HG03439 (cell line): ENCODE measurements at regions not wholly inside any gene's neighbourhood (a gene's known extent, or its start where the extent isn't known, plus 50 kb on each side); places are given as distances from the start of the nearest gene placed in this dataset.

ENCODE experiments used
- ATAC-seq: cut with Tn5 transposase; IDR thresholded peaks from one replicate; pipeline ENCODE4 v1.9.1; 2021; ENCODE audit warnings: mild to moderate bottlenecking, moderate library complexity; ENCODE audit not compliant: unreplicated experiment

- ATAC-seq: no peak
Measured at GRCh38 chr9:88751781-88752180, 216.8 kb downstream of the NXNL2 start.

GRCh38 chr9:88753691-88754367, 218.9 kb downstream of the NXNL2 start:
- no peak for ATAC-seq

GRCh38 chr9:88754452-88754851, 219.5 kb downstream of the NXNL2 start:
- no peak for ATAC-seq

DNA sequence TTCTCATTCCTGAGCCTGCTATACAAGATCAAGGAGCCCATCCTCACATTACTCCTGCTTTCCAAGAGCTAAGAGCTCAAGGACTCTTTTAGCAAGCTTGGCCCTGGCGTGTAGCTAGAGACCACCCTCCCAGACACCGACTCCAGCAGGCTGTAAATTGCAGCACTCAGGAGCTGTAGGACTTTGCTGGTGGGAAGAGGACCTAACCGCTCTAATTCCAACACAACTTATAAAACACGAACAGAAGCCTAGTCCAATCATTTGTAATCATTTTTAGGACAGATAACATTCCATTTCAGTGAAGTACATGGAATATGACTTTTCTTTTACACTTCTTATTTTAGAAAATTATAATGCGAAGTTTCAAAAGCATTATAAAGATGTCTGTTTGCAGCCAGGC, 219.9 kb downstream of the NXNL2 start:
- ATAC-seq: no peak

- ATAC-seq: no peak
Measured at GRCh38 chr9:88757406-88758010, 222.5 kb downstream of the NXNL2 start.

DNA sequence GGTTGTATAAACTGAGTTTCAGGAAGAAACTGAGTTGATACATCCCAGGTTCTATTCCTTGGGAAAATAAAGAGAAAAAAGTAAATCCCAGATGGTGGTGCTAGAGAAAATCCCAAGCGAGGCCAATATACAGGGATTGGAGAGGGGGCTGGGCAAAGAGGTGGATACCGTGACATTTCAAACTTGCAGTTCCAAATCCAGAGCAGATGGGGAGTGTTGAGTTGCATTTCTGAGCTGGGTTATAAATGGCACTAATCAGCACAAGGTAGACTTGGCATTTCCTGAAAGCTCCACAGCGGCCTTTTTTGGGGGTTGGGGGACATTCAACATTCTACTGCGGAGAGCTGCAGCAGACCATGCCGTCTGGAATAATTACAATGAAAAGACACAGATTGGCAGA, 224.4 kb downstream of the NXNL2 start:
- no peak for ATAC-seq

DNA sequence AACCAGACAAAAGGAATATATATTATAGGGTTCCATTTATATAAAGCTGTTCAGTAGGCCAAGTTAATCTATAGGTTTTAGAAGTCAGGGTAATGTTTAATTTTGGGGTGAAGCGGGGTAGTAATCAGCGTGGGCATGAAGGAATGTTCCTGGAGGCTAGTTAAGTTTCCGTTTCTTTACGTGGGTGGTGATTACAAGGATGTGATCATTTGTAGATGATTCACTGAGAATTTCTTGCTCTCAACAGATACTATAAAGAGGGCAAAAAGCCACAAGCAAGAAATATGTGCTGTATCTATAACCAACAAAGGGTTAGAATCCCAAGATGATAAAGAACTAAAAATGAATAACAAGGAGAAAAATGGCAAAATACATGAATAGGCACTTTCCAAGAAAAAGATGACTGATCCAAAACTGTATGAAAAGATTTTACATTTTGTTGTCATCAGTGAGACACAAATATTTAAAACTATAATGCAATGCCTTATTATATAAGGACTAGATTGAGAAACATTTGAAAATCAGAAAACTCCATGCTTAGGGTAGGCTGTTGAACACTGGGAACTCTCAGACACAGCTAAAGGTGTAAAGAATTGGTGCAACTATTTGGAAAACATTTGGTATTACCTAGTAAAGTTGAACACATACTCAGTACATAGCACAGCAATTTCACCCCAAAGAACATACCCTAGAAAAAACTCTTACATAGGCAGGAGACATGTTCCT, 224.3 kb upstream of the S1PR3 start:
- no peak for ATAC-seq

DNA sequence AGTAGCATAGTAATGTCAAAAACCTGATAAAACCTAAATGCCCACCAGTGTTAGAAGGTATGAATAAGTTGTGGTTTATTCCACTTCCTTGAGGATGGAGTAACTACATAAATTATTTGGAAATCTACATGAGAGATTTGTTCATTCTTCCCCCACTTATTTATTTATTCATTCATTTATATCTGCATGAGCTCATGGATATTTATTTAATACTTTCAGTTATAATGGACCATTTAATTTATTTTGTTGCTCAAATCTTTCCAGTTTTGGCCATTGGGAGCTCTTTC, 223.8 kb upstream of the S1PR3 start:
- no peak for ATAC-seq

DNA sequence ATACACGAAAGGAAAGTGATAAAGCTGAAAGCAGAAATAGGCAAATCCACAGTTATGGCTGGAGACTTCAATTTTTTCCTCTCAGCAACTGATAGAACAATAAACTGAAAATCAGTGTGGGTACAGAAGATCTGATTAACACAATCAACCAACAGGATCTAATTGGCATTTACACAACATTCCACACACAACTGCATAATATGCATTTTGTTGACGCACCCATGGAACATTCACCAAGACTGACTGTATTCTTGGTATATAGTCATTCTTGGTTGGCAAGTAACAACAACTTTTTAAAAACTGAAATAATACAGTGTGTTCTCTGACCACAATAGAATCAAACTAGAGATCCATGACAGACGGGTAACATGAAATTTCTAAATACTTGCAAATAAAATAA, 218.7 kb upstream of the S1PR3 start:
- no peak for ATAC-seq

DNA sequence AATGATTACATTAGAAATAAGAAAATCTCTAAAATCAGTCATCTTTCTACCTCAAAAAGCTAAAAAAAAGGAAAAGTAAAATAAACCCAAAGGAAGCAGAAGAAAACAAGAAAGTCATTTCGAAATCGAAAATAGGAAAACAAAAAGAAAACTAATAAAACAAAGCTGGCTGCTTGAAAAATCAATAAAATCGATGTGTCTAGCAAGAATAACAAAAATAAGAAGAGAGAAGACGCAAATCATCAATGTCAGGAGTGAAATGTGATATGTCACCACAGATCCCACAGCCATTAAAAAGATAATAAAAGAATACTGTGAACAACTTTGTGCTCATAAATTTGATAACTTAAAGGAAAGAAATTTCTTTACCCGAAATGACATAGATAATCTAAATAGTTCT, 218.1 kb upstream of the S1PR3 start:
- no peak for ATAC-seq

DNA sequence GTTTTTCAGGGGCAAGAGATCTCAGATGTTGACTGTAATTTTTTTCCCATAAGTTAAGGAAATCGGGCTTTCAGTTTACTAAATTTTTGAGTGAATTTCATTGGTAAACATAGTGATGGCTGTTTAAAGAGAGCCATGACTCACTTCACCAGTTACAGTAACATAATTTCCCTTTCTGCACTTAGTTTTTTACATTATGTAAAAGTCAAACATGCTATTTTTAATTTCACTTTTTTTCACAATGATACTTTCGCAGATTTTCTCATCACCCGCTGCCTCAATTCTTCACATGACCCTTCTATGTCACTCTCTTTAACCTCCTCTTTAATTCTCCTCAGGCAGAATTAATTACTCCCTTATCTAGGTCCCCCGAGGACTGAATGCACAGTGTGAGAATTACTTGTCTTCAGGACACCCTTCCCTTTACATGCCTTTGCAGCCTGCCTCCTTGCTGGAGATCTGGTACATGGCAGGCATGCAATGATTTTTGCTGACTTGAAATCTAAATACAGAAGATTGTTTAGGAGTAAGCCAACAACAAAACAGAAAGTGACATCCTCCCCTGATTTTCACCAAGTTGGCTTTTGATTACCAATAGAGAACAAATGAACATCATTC, 217.5 kb upstream of the S1PR3 start:
- no peak for ATAC-seq

DNA sequence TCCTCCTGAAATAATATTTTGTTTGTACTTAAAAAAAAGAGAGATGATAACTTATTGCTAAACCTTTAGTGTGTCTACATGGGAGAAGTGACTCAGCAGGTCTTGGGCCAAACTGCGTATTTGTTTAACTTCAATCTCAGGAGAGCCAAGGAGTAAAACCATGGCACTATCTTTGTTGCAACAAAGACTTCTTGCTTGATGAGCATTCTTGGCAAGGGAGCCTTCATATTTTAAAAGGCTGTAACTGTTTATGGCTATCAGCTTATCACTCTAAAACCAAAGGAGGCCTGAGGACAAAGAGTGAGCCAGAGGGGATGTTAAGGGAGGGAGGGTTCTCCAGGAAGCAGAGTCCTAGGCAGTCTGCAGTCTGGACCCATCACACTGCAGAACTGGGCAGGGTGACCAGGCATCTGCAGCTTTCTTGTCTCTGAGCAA, 216.2 kb upstream of the S1PR3 start:
- no peak for ATAC-seq

GRCh38 chr9:88775559-88775958, 215.7 kb upstream of the S1PR3 start:
- no peak for ATAC-seq

DNA sequence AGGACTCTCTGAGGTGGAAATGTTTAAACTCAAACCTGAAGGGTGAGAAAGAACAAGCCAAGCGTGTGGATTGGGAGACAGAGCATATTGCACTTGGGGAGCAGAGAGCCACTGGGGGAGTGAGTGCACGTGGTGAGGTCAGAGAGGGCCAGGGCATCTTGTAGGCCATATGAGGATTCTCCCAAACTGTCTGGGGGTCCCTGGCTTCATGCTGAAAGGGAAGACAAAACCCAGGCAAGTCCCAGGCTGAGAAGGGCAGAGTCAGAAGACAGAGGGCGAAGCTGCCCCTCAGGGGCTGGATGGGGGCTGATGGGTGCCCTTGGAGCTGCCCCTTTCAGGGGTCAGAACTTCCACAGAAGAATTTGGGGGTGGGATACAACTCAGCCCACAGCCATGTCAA, 215.3 kb upstream of the S1PR3 start:
- no peak for ATAC-seq

DNA sequence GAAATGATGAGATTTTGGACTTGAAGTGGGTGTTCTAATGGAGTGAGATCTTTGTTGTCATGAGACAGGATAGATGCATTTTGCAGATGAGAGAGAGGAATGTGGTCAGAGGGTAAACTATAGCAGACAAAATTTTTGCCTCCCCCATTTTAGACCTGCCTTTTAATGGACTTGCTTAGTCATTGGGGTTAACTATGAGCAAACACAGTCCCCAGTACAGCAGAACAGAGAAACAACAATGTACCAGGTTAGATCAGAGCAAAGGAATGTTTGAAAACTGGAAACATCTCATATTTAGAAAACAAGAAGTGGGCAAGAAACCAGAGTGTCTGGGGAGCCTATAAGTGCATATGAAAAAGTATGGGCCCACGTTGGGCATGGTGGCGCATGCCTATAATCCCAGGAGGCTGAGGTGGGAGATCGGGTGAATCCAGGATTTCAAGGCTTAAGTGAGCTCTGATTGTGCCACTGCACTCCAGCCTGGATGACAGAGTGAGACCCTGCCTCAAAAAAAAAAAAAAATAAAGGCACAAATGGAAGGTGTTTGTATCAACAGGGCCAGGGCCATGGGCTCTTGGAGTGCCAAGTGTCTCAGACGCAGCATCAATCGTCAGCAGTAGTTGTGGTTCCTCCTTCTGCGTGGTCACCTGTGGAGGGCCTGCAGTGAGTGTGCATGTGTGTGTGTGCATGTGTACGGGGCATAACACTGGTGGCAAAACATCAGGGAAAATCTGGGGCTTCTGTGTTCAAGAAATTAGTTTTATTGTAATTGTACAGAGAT, 214.4 kb upstream of the S1PR3 start:
- ATAC-seq: no peak

- ATAC-seq: no peak
Measured at GRCh38 chr9:88777498-88778312, 213.6 kb upstream of the S1PR3 start.

GRCh38 chr9:88781628-88782391, 209.5 kb upstream of the S1PR3 start:
- ATAC-seq: no peak

GRCh38 chr9:88782931-88783710, 208.1 kb upstream of the S1PR3 start:
- no peak for ATAC-seq

DNA sequence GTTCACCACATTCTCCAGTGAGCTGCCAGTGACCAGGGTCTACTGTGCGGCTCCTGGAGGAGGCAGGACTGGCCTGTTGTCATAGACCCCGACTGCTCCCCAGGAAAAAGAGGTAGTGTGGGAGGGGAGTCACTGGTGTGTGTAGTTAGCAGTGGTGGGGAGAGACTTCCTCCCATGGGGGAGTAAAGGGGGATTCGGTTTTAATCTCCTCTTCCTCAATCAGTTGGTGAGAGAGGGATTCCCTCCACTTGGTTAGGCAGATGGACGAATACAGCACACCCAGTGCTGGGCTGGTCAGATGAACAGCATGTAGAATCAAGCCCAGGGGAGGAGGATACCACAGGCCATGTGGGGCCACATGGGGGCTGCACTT, 207.6 kb upstream of the S1PR3 start:
- no peak for ATAC-seq
